Activated CD8-positive, alpha-beta memory T cell treated with anti-CD3 and anti-CD28 coated beads, Interleukin-2, amount 50 U/mL, for 1 hour (primary cell): ENCODE measurements at regions not wholly inside any gene's neighbourhood (a gene's known extent, or its start where the extent isn't known, plus 50 kb on each side); places are given as distances from the start of the nearest gene placed in this dataset.
"Not testable (repeated sequence)": the region's sequence is repeated elsewhere in the genome, so short reads cannot be mapped to it uniquely, and the experiment has no call there.

Experiments used
- DNase-seq: peaks from one replicate; pipeline ENCODE4 v3.0.0-alpha.2; 2020; ENCODE audit errors: extremely low read depth

- DNase-seq, result no peak
These were observed 661.3 kb upstream of the USP24 start for GRCh38 chr1:55876276-55877060.

GRCh38 chr1:55870106-55870505, 654.9 kb upstream of the USP24 start:
- DNase-seq, result no peak

GRCh38 chr1:55869065-55869464, 653.9 kb upstream of the USP24 start:
- DNase-seq, result no peak

- DNase-seq, result no peak
These were observed 652.9 kb upstream of the USP24 start for GRCh38 chr1:55868026-55868425.

GRCh38 chr1:55867304-55867843, 652.2 kb upstream of the USP24 start:
- no peak for DNase-seq

GRCh38 chr1:55865778-55866177, 650.6 kb upstream of the USP24 start:
- DNase-seq, result not testable (repeated sequence)

- DNase-seq, result no peak
These were observed 649.1 kb upstream of the USP24 start for GRCh38 chr1:55864251-55864650.

GRCh38 chr1:55861676-55862340, 646.6 kb upstream of the USP24 start:
- no peak for DNase-seq

GRCh38 chr1:55860798-55861519, 645.8 kb upstream of the USP24 start:
- DNase-seq, result no peak

- DNase-seq, result no peak
These were observed 645.2 kb upstream of the USP24 start for GRCh38 chr1:55860326-55860725.

- no peak for DNase-seq
These were observed 639.7 kb upstream of the USP24 start for GRCh38 chr1:55854911-55855310.

GRCh38 chr1:55848906-55849305, 633.7 kb upstream of the USP24 start:
- no peak for DNase-seq

- DNase-seq, result no peak
These were observed 630.9 kb upstream of the USP24 start for GRCh38 chr1:55846051-55846450.

GRCh38 chr1:55844322-55844721, 629.2 kb upstream of the USP24 start:
- no peak for DNase-seq

- no peak for DNase-seq
These were observed 624.5 kb upstream of the USP24 start for GRCh38 chr1:55839626-55840025.

GRCh38 chr1:55839221-55839620, 624.1 kb upstream of the USP24 start:
- DNase-seq, result no peak

GRCh38 chr1:55836086-55836485, 620.9 kb upstream of the USP24 start:
- no peak for DNase-seq

- no peak for DNase-seq
These were observed 618.4 kb upstream of the USP24 start for GRCh38 chr1:55833529-55834091.

- no peak for DNase-seq
These were observed 616.6 kb upstream of the USP24 start for GRCh38 chr1:55831759-55832158.

- DNase-seq, result no peak
These were observed 612.9 kb upstream of the USP24 start for GRCh38 chr1:55828044-55828443.

GRCh38 chr1:55827350-55827749, 612.2 kb upstream of the USP24 start:
- DNase-seq, result no peak
